ENCODE measurements at regions not wholly inside any gene's neighbourhood (a gene's known extent, or its start where the extent isn't known, plus 50 kb on each side); places are given as distances from the start of the nearest gene placed in this dataset.

- no peak for DNase-seq (ENCODE audit: low read depth, low spot score)
- in situ Hi-C loops (cut with HindIII; ENCODE audit: low pct_unique_long_range_greater_than_20kb, low sequenced_read_pairs), result no loop called here
Measured at GRCh38 chr5:125411071-125411743, 664.8 kb upstream of the ZNF608 start.

DNA sequence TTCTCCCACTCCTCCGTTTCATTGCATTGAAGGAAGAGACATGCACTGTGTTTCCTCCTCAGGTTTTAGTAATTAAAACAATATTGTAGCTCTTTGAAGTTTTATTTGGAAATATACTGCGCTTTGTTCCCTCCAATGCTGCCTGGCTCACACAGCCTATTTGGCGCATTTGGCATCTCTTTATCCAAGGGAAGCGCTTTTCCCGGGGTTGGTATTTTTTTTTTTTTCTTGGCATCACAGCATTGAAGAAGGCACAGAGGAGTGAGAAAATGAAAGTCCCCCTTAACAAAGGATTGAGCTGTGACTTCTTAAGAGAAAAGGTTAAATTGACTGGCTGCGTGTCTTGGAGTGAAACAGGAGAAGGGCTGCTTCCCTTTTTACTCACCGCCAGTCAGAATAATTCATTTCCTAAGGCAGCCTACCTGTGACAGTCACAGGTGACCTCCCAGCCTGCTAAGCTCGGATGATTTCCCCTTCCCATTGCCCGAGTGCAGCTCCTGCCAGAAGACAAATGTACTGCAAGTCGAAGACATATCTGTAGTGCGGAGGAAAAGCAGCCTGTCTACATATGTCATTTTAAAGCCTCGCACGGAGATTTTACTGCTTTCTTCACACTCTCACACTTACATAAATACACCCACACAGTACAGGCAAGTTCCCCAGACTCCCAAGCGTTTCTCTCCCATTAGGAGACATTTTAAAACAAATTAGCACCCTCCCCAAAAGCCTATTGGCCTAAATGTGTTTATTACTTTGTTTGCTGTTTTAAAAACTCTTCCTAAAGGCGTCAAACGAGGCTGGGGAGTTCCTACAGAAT is 665.5 kb upstream of the ZNF608 start:
- in situ Hi-C loops (cut with HindIII; ENCODE audit: low pct_unique_long_range_greater_than_20kb, low sequenced_read_pairs), result no loop called here

GRCh38 chr5:125412561-125413495 is 666.4 kb upstream of the ZNF608 start:
- peak; percentile 82 for DNase-seq (ENCODE audit: low read depth, low spot score)
- in situ Hi-C loops (cut with HindIII; ENCODE audit: low pct_unique_long_range_greater_than_20kb, low sequenced_read_pairs), result no loop called here

More for the DNA sequence above, 665.5 kb upstream of the ZNF608 start:
- no peak for DNase-seq (ENCODE audit: low read depth, low spot score)

DNA sequence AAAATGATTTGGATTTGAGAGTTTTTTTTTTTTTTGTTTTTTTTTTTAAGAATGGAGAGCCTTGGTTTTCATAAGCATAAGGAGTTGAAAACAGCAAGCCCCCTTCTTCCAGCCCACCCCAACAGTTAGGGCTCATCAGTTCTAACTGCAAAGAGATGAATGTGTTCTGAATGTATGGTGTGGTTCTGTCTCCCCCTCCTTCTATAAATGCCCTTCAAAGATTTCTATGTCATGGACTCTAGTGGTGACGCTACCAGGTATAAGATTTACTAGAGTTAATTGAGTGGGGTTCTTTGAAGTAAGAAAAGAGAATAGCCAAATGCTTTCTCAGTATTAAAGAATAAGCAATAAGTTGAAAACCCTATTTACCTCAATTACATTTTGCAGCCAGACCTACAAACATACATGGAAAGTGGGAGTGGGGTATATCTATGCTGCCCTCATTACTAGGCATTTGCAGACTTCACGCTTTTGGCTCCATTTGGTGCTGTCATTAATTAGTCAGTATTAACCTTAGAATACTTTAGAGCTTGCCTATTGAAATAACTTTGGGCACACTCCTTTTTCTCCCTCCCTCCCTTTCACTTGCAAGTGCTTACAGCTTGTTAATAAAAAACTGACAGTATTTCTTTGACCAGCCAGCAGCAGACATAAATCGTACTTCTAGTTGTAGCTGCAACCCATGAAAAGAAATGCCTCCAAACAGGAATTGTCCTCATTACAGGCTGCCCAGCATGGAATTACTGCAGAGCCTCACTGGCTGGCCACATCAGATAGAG is 667.2 kb upstream of the ZNF608 start:
- no peak for DNase-seq (ENCODE audit: low read depth, low spot score)
- in situ Hi-C loops (cut with HindIII; ENCODE audit: low pct_unique_long_range_greater_than_20kb, low sequenced_read_pairs), result no loop called here

- in situ Hi-C loops (cut with HindIII; ENCODE audit: low pct_unique_long_range_greater_than_20kb, low sequenced_read_pairs), result no loop called here
- DNase-seq (ENCODE audit: low read depth, low spot score), result no peak
Measured at GRCh38 chr5:125415126-125415525, 668.7 kb upstream of the ZNF608 start.

GRCh38 chr5:125416055-125416454 is 669.6 kb upstream of the ZNF608 start:
- in situ Hi-C loops (cut with HindIII; ENCODE audit: low pct_unique_long_range_greater_than_20kb, low sequenced_read_pairs), result no loop called here
- no peak for DNase-seq (ENCODE audit: low read depth, low spot score)

- in situ Hi-C loops (cut with HindIII; ENCODE audit: low pct_unique_long_range_greater_than_20kb, low sequenced_read_pairs), result no loop called here
- no peak for DNase-seq (ENCODE audit: low read depth, low spot score)
Measured at GRCh38 chr5:125421006-125421405, 674.6 kb upstream of the ZNF608 start.

GRCh38 chr5:125422342-125422741 is 675.9 kb upstream of the ZNF608 start:
- DNase-seq (ENCODE audit: low read depth, low spot score), result no peak
- in situ Hi-C loops (cut with HindIII; ENCODE audit: low pct_unique_long_range_greater_than_20kb, low sequenced_read_pairs), result no loop called here

GRCh38 chr5:125424402-125425141 is 678.1 kb upstream of the ZNF608 start:
- no peak for DNase-seq (ENCODE audit: low read depth, low spot score)
- in situ Hi-C loops (cut with HindIII; ENCODE audit: low pct_unique_long_range_greater_than_20kb, low sequenced_read_pairs), result no loop called here

DNA sequence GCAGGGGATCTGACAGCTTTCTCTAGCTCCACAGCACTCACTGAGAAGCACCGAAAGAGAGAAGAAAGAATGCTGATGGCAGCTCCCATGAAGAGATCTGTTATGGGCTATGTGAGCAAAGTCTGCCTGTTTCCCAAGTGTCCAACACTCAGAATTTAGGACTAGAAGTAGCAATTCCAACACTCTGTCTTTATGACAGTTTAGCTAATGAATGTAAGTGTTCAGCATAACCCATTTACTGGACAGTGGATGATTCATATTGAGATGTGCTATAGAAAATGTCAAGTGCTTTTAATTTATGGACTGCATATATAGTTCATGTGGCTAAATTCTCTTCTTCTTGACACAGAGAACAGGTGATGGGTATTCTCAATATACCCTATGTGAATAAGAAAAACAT is 683.1 kb upstream of the ZNF608 start:
- in situ Hi-C loops (cut with HindIII; ENCODE audit: low pct_unique_long_range_greater_than_20kb, low sequenced_read_pairs), result no loop called here
- no peak for DNase-seq (ENCODE audit: low read depth, low spot score)

DNA sequence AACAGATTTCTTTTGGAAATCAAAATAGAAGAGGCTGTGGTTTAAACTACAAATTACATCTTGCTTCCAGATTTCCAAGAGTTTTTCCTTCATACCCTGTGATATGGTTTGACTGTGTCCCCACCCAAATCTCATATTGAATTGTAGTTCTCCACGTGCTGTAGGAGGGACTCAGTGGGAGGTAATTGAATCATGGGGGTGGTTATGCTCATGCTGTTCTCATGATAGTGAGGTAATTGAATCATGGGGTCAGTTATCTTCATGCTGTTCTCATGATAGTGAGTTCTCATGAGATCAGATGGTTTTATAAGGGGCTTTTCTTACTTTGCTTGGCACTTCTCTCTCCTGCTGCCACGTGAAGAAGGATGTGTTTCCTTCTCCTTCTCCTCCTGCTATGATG is 687.0 kb upstream of the ZNF608 start:
- in situ Hi-C loops (cut with HindIII; ENCODE audit: low pct_unique_long_range_greater_than_20kb, low sequenced_read_pairs), result no loop called here
- DNase-seq (ENCODE audit: low read depth, low spot score), result peak; percentile 13

DNA sequence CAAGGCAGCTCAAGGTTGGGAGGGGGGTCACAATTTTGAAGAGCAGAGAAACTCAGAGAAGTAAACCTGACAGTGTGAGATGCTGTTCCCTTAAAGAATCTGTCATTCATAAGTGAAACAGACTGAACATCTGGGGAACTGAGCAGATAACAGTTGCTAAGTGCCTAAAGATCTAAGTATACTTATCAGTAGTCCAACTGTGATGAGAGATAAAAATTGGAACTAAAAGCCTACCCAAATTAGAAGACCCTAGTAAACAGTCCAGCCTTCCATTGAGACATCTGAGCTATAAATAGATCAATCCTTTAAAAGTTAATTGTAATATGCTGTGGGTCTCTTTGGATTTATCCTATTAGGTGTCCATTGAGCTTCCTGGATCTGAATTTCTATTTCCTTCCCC is 692.8 kb upstream of the ZNF608 start:
- no peak for DNase-seq (ENCODE audit: low read depth, low spot score)
- in situ Hi-C loops (cut with HindIII; ENCODE audit: low pct_unique_long_range_greater_than_20kb, low sequenced_read_pairs), result no loop called here

GRCh38 chr5:125440905-125441304 is 694.5 kb upstream of the ZNF608 start:
- no peak for DNase-seq (ENCODE audit: low read depth, low spot score)
- in situ Hi-C loops (cut with HindIII; ENCODE audit: low pct_unique_long_range_greater_than_20kb, low sequenced_read_pairs), result no loop called here

GRCh38 chr5:125446986-125447385 is 700.5 kb upstream of the ZNF608 start:
- no peak for DNase-seq (ENCODE audit: low read depth, low spot score)

GRCh38 chr5:125450771-125451170 is 704.3 kb upstream of the ZNF608 start:
- no peak for DNase-seq (ENCODE audit: low read depth, low spot score)
- in situ Hi-C loops (cut with HindIII; ENCODE audit: low pct_unique_long_range_greater_than_20kb, low sequenced_read_pairs), result no loop called here

More at GRCh38 chr5:125446986-125447385, 700.5 kb upstream of the ZNF608 start:
- in situ Hi-C loops (cut with HindIII; ENCODE audit: low pct_unique_long_range_greater_than_20kb, low sequenced_read_pairs), result no loop called here

- no peak for DNase-seq (ENCODE audit: low read depth, low spot score)
- in situ Hi-C loops (cut with HindIII; ENCODE audit: low pct_unique_long_range_greater_than_20kb, low sequenced_read_pairs), result no loop called here
Measured at GRCh38 chr5:125451622-125452021, 705.2 kb upstream of the ZNF608 start.

GRCh38 chr5:125452991-125453390 is 706.6 kb upstream of the ZNF608 start:
- in situ Hi-C loops (cut with HindIII; ENCODE audit: low pct_unique_long_range_greater_than_20kb, low sequenced_read_pairs), result no loop called here
- DNase-seq (ENCODE audit: low read depth, low spot score), result no peak
